Vagina (tissue), 2 donors: ENCODE measurements at regions not wholly inside any gene's neighbourhood (a gene's known extent, or its start where the extent isn't known, plus 50 kb on each side); places are given as distances from the start of the nearest gene placed in this dataset.

ENCODE experiments used
- POLR2A ChIP-seq, 2 donors: fragments of 450-650 bp; IDR thresholded peaks; one replicate each; pipeline ENCODE4 v1.6.1; 2017; ENCODE audit warnings: antibody characterized with exemption in 2 of 2, mild to moderate bottlenecking in 2 of 2, moderate library complexity in 2 of 2
- TF ChIP-seq, protein P1 (sequence below), 3 experiments: fragments of 450-650 bp in 2 of 3; fragments of 200-600 bp in 1 of 3; sonication (generic) in 1 of 3; IDR thresholded peaks; one replicate each; pipeline ENCODE4 v1.5.1; 2017 to 2019; ENCODE audit warnings: antibody characterized with exemption in 3 of 3, mild to moderate bottlenecking in 2 of 3, moderate library complexity in 2 of 3

DNA sequence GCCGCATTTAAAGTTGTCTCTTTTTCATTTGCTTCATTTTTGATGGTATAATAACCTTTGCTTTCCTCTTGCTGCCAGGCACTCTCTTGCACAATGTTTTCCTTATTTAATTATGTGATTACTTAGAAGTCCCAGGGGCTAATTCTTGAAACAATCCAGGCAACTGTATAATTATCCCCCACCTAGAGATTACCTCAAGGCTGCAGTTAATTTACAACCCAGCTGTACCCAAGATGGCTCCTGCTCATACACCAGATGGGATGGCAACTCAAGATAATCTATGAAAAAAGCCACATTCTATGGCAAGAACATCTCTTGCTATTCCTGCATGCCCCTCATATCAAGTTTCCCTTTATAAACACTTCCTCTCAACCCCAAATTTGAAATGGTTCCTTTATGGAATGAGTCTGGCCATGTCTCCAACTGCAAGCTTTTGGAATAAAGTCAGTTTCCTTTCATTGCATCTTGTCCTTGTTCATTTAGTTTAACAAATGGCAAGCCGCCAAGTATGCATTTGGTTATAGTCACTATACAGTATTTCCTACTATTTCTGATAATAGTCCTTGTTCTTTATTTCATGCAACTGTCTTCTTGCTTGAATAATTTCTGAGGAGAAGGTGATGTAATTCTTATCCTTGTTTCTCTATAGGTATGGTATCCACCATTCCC is 1042.6 kb downstream of the PLA2G4A start:
- TF ChIP-seq, protein P1, sequence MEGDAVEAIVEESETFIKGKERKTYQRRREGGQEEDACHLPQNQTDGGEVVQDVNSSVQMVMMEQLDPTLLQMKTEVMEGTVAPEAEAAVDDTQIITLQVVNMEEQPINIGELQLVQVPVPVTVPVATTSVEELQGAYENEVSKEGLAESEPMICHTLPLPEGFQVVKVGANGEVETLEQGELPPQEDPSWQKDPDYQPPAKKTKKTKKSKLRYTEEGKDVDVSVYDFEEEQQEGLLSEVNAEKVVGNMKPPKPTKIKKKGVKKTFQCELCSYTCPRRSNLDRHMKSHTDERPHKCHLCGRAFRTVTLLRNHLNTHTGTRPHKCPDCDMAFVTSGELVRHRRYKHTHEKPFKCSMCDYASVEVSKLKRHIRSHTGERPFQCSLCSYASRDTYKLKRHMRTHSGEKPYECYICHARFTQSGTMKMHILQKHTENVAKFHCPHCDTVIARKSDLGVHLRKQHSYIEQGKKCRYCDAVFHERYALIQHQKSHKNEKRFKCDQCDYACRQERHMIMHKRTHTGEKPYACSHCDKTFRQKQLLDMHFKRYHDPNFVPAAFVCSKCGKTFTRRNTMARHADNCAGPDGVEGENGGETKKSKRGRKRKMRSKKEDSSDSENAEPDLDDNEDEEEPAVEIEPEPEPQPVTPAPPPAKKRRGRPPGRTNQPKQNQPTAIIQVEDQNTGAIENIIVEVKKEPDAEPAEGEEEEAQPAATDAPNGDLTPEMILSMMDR (IDR thresholded peaks at IDR 0.05), result no peak
- TF ChIP-seq POLR2A (IDR thresholded peaks at IDR 0.05), result no peak
